ENCODE measurements at regions not wholly inside any gene's neighbourhood (a gene's known extent, or its start where the extent isn't known, plus 50 kb on each side); places are given as distances from the start of the nearest gene placed in this dataset.

DNA sequence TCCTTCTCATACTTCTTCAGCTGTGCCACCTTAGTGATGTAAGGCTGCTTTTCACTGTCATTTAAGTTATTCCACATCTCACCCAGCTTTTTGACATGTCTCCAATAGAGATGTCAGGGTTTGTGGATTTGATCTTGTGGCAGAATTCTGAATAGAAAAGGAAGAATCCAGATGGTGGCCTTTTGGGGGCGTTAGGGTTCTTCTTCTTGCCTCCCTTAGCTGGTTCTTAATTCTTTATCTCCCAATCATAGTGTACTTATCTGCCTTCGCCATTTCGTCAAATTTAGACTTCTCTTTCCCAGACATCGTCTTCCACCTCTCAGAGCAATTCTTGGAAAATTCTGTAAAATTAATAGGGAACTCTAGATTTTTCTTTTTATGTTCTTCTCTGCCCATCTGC is 422.9 kb downstream of the GJA1 start:
- TF ChIP-seq POLR2AphosphoS5 (IDR thresholded peaks at IDR 0.05) (no peak), POLR2A (IDR thresholded peaks at IDR 0.05) (no peak), EP300 (IDR thresholded peaks at IDR 0.05) (no peak)
- TF ChIP-seq, protein P1, sequence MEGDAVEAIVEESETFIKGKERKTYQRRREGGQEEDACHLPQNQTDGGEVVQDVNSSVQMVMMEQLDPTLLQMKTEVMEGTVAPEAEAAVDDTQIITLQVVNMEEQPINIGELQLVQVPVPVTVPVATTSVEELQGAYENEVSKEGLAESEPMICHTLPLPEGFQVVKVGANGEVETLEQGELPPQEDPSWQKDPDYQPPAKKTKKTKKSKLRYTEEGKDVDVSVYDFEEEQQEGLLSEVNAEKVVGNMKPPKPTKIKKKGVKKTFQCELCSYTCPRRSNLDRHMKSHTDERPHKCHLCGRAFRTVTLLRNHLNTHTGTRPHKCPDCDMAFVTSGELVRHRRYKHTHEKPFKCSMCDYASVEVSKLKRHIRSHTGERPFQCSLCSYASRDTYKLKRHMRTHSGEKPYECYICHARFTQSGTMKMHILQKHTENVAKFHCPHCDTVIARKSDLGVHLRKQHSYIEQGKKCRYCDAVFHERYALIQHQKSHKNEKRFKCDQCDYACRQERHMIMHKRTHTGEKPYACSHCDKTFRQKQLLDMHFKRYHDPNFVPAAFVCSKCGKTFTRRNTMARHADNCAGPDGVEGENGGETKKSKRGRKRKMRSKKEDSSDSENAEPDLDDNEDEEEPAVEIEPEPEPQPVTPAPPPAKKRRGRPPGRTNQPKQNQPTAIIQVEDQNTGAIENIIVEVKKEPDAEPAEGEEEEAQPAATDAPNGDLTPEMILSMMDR (IDR thresholded peaks at IDR 0.05): no peak
- no peaks in the 10 kb centered on the region for H3K27me3 ChIP-seq
- no peaks in the 10 kb centered on the region for H3K9me3 ChIP-seq
- 92 to 96% methylated on average over 4 of the region's 4 CpGs for WGBS, 2 donors (ENCODE audit: low coverage in 1 of 2)
- H3K4me1 ChIP-seq: peaks cover 0 to 4% (median 0%) of the 10 kb centered on the region in 3 donors
- H3K36me3 ChIP-seq: no peaks in the 10 kb centered on the region
- H3K4me3 ChIP-seq: no peak overlapping the region
- H3K27ac ChIP-seq: no peak overlapping the region
- no peak for ATAC-seq

DNA sequence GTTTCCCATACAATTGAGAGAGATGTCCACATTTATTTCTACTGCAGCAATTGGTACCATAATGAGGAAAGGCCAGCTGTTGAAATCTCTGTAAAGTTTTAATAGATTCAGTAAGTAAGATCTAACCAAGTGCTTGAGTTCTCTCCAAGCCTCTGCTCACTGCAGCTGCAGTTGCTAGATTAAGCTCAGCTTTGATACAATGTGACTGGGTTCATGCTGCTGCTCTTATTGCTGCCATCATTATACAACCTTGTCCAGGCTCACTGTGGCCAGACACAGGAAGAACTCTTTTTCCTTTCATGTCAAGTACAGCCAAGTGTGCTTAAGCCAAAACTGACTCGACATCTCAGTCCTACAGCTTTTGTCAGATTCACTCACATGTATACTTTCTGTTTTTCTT is 423.5 kb downstream of the GJA1 start:
- ATAC-seq: no peak
- 44 to 63% methylated on average over 1 of the region's 1 CpG for WGBS, 2 donors (ENCODE audit: low coverage in 1 of 2)
- Histone ChIP-seq H3K36me3 (no peaks in the 10 kb centered on the region), H3K27ac (no peak overlapping the region), H3K27me3 (no peaks in the 10 kb centered on the region), H3K4me1 (peaks cover 0 to 4% (median 0%) of the 10 kb centered on the region in 3 donors), H3K9me3 (no peaks in the 10 kb centered on the region), H3K4me3 (no peak overlapping the region)
- TF ChIP-seq POLR2AphosphoS5 (IDR thresholded peaks at IDR 0.05) (no peak), EP300 (IDR thresholded peaks at IDR 0.05) (no peak)

DNA sequence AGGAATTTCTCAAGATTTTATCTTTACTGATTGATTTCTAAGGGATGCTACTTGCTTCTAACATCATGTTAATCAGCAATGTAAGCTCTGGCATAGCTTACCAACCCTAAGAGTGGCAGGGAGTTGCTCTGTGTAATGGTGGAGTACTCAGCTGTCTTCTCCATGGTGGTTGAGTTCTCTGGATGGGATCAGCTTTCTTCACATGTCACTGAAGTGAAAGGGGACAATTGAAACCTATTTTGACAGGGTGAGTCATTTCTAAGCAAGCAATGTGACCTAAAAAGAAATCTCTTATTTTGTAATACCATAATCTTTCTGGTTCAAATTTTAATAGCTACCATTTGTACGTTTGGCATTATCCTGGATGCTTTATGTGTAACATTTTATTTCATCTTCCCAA is 430.4 kb downstream of the GJA1 start:
- no peaks in the 10 kb centered on the region for H3K4me1 ChIP-seq
- no peak overlapping the region for H3K27ac ChIP-seq
- no peak for ATAC-seq
- H3K27me3 ChIP-seq: no peaks in the 10 kb centered on the region
- TF ChIP-seq POLR2AphosphoS5 (IDR thresholded peaks at IDR 0.05): no peak
- no peak for TF ChIP-seq EP300 (IDR thresholded peaks at IDR 0.05)
- TF ChIP-seq POLR2A (IDR thresholded peaks at IDR 0.05): no peak
- TF ChIP-seq, protein P1 (IDR thresholded peaks at IDR 0.05): no peak
- no peaks in the 10 kb centered on the region for H3K9me3 ChIP-seq
- WGBS, 2 donors (ENCODE audit: low coverage in 1 of 2): 75 to 77% methylated on average over 1 of the region's 1 CpG
- no peaks in the 10 kb centered on the region for H3K36me3 ChIP-seq
- no peak overlapping the region for H3K4me3 ChIP-seq

DNA sequence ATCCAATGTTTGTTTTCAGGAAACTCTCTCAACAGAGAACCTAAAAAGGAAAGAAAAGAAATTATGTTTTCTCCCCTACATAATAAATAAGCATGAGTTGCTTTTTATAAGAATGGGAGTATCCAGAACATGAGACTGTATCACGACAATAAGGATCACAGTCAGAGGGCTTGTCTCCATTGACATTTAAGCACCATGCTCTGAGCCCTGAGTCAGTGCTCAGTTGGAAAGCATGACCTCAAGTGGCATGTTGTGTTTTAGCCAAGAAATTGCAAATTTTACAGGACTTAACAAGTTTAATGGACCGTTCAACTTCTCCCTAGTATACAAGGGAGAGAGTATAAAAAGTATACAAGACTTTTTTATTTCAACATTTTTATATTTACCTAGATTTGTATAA is 431.6 kb downstream of the GJA1 start:
- Histone ChIP-seq H3K27me3 (no peaks in the 10 kb centered on the region), H3K9me3 (no peaks in the 10 kb centered on the region), H3K36me3 (no peaks in the 10 kb centered on the region), H3K4me1 (no peaks in the 10 kb centered on the region), H3K4me3 (no peak overlapping the region), H3K27ac (no peak overlapping the region)
- TF ChIP-seq POLR2A (IDR thresholded peaks at IDR 0.05): no peak
- TF ChIP-seq, protein P1 (IDR thresholded peaks at IDR 0.05): no peak
- no peak for TF ChIP-seq POLR2AphosphoS5 (IDR thresholded peaks at IDR 0.05)
- TF ChIP-seq EP300 (IDR thresholded peaks at IDR 0.05): no peak
- no peak for ATAC-seq
- 54 to 100% methylated on average over 1 to 2 of the region's 2 CpGs for WGBS, 2 donors (ENCODE audit: low coverage in 1 of 2)

DNA sequence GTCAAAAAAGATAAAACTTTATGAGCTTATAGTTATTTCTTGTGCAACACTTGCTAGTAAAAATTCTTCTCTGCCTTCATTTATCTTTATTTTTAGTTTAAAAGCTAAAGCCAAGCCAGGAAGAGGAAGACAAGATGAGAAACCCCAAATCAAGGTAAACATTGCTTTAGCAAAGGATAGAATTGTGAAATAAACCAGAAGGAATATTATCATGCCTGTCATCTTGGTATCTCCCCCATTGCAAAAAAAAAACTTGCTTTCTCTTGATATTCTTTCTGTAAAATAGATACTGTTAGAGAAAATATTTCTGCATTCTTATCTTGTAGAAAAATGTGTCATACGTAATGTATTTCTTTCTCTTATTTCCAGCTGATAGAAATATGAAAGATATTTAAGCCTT is 432.8 kb downstream of the GJA1 start:
- 52 to 75% methylated on average over 1 of the region's 1 CpG for WGBS, 2 donors (ENCODE audit: low coverage in 1 of 2)
- Histone ChIP-seq H3K27ac (no peak overlapping the region), H3K36me3 (no peaks in the 10 kb centered on the region)

More for the DNA sequence above, 432.8 kb downstream of the GJA1 start:
- H3K4me3 ChIP-seq: no peak overlapping the region
- H3K27me3 ChIP-seq: no peaks in the 10 kb centered on the region
- no peaks in the 10 kb centered on the region for H3K4me1 ChIP-seq
- no peaks in the 10 kb centered on the region for H3K9me3 ChIP-seq
- no peak for TF ChIP-seq POLR2A (IDR thresholded peaks at IDR 0.05)
- TF ChIP-seq POLR2AphosphoS5 (IDR thresholded peaks at IDR 0.05): no peak
- TF ChIP-seq EP300 (IDR thresholded peaks at IDR 0.05): no peak
- TF ChIP-seq, protein P1 (IDR thresholded peaks at IDR 0.05): no peak
- ATAC-seq: no peak

All from gastroesophageal sphincter (tissue), 4 donors.